ENCODE measurements at regions not wholly inside any gene's neighbourhood (a gene's known extent, or its start where the extent isn't known, plus 50 kb on each side); places are given as distances from the start of the nearest gene placed in this dataset.

- peaks cover 5 to 53% of the 10 kb centered on the region in 2 experiments for H3K4me1 ChIP-seq (ENCODE audit: control insufficient read depth in 1 of 2, insufficient read depth in 2 of 2, low read depth in 1 of 2, low read length in 1 of 2)
- CTCF ChIA-PET: interaction anchor here (0.6 to 1.0 kb wide), 2 partner anchors 12 to 24 kb away, joined by 3 to 4 read pairs; no protein-coding TSS in a partner anchor
- peak; percentile 96 for TF ChIP-seq TCF12 (IDR thresholded peaks at IDR 0.05)
- TF ChIP-seq SIN3A (IDR thresholded peaks at IDR 0.05; ENCODE audit: borderline replicate concordance, low read depth, low read length): 0 out of 2 replicates have a peak, but pooled peaks have one; percentile 49
- peak; percentile 46; the same call in 1 of the 2 replicates for TF ChIP-seq MAX (IDR thresholded peaks at IDR 0.05; ENCODE audit: low read depth)
- TF ChIP-seq NRF1 (IDR thresholded peaks at IDR 0.05; ENCODE audit: low read depth, low read length): no peak
- peak; percentile 94 for TF ChIP-seq RXRA (IDR thresholded peaks at IDR 0.05; ENCODE audit: borderline replicate concordance, low read depth)
- TF ChIP-seq RCOR1 (IDR thresholded peaks at IDR 0.05; ENCODE audit: low read length): no peak
- no peak for TF ChIP-seq USF2 (IDR thresholded peaks at IDR 0.05; ENCODE audit: borderline replicate concordance, low read depth, low read length)
- TF ChIP-seq POLR2AphosphoS5 (IDR thresholded peaks at IDR 0.05; ENCODE audit: low read depth, low read length): peak; percentile 55; the same call in 1 of the 2 replicates
- peak; percentile 88 for TF ChIP-seq FOSL2 (IDR thresholded peaks at IDR 0.05; ENCODE audit: borderline replicate concordance, low read depth)
- TF ChIP-seq SMC3 (IDR thresholded peaks at IDR 0.05; ENCODE audit: low read depth, low read length): no peak
- peak; percentile 68 for TF ChIP-seq NFIC (IDR thresholded peaks at IDR 0.05; ENCODE audit: borderline replicate concordance)
- peak; percentile 84; the same call in 1 of the 2 replicates for TF ChIP-seq FOXM1 (IDR thresholded peaks at IDR 0.05; ENCODE audit: low read depth)
- no peak for TF ChIP-seq RFX5 (IDR thresholded peaks at IDR 0.05; ENCODE audit: low read length)
- TF ChIP-seq IRF3 (IDR thresholded peaks at IDR 0.05; ENCODE audit: low read depth, low read length): no peak
- peak; percentile 86 for TF ChIP-seq JUND (IDR thresholded peaks at IDR 0.05)
- TF ChIP-seq EP300 (IDR thresholded peaks at IDR 0.05; ENCODE audit: borderline replicate concordance in 1 of 2, low read depth in 1 of 2, low read length in 1 of 2): peak; percentile 25 to 95; a peak in 3 of 4 replicates
- TF ChIP-seq GATA2 (CRISPR knock-in tag; IDR thresholded peaks at IDR 0.05): peak; percentile 38; the same call in 1 of the 2 replicates
- peak; percentile 52 for TF ChIP-seq ZBTB33 (IDR thresholded peaks at IDR 0.05; ENCODE audit: borderline replicate concordance, low read depth)
- TF ChIP-seq CTCF (IDR thresholded peaks at IDR 0.05): no peak
- peak; percentile 94 for TF ChIP-seq TEAD4 (IDR thresholded peaks at IDR 0.05; ENCODE audit: borderline replicate concordance, insufficient read depth)
- no peak for TF ChIP-seq FOXJ3 (CRISPR knock-in tag; IDR thresholded peaks at IDR 0.05)
- no peak for TF ChIP-seq TAF1 (IDR thresholded peaks at IDR 0.05; ENCODE audit: borderline replicate concordance, low read depth, low read length)
- no peak for TF ChIP-seq CHD2 (IDR thresholded peaks at IDR 0.05; ENCODE audit: low read length, partially characterized antibody)
- peak; percentile 90 for TF ChIP-seq MEF2A (IDR thresholded peaks at IDR 0.05; ENCODE audit: borderline replicate concordance, low read depth)
- TF ChIP-seq YY1 (IDR thresholded peaks at IDR 0.05; ENCODE audit: low read depth): peak; percentile 40; the same call in 1 of the 2 replicates
- no peak for TF ChIP-seq ELF1 (IDR thresholded peaks at IDR 0.05)
- no peak for TF ChIP-seq USF1 (IDR thresholded peaks at IDR 0.05; ENCODE audit: borderline replicate concordance, low read depth)
These were observed 249.7 kb upstream of the NCKAP5 start for GRCh38 chr2:133817680-133818566.

More at GRCh38 chr2:133817680-133818566, 249.7 kb upstream of the NCKAP5 start:
- peak overlapping the region; percentile 19 to 93; a peak in 3 of 4 replicates for H3K27ac ChIP-seq (ENCODE audit: low read depth in 2 of 2, low read length in 1 of 2)
- POLR2A ChIA-PET: no interaction called here
- H3F3A ChIP-seq (replicated peaks; ENCODE audit: insufficient read depth): peaks cover 25% of the 10 kb centered on the region
- no peaks in the 10 kb centered on the region for H3K27me3 ChIP-seq (ENCODE audit: insufficient read depth)
- no peak overlapping the region for H3K4me3 ChIP-seq (ENCODE audit: low read depth in 2 of 2, low read length in 1 of 2)
- H2AFZ ChIP-seq (ENCODE audit: low read depth): no peak overlapping the region
- peak; percentile 30 for DNase-seq
- 6% methylated on average over 9 of the region's 9 CpGs for WGBS (ENCODE audit: low lambda C conversion rate)
- peak overlapping the region; percentile 49; the same call in 1 of the 2 replicates for H3K4me2 ChIP-seq
- peak overlapping the region; percentile 45 for H3K9ac ChIP-seq
- no peaks in the 10 kb centered on the region for H3K36me3 ChIP-seq (replicated peaks in 1 of 2; ENCODE audit: control insufficient read depth in 1 of 2, insufficient read depth in 2 of 2, low read length in 1 of 2)
- no peaks in the 10 kb centered on the region for H3K9me2 ChIP-seq
- no peaks in the 10 kb centered on the region for H3K79me2 ChIP-seq (ENCODE audit: insufficient read depth)
- H3K9me3 ChIP-seq: no peaks in the 10 kb centered on the region
- no peaks in the 10 kb centered on the region for H4K20me1 ChIP-seq (ENCODE audit: insufficient read depth)
